ENCODE measurements at regions not wholly inside any gene's neighbourhood (a gene's known extent, or its start where the extent isn't known, plus 50 kb on each side); places are given as distances from the start of the nearest gene placed in this dataset.

DNA sequence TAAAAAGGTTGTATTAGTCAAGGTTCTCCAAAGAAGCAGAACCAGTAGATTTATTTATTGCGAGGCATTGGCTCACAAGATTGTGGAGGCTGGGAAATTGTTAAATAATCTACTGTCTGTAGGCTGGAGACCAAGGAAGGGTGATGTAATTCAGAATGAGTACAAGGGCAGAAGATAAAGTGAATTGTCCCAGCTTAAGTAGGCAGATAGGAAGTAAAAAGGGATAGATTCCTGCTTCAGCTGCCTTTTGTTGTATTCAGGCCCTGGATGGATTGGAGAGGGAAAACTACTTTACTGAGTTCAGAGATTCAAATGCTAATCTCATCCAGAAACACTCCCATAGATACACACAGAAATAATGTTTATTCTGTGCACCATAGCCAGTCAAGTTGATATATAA, 301.1 kb downstream of the CYLC2 start:
- no peak overlapping the region for H3K18ac ChIP-seq (ENCODE audit: low read length)
- H3K36me3 ChIP-seq (replicated peaks in 1 of 2; ENCODE audit: control insufficient read depth in 2 of 2, insufficient read depth in 2 of 2, low read length in 2 of 2) = no peaks in the 10 kb centered on the region
- no peak overlapping the region for H3K27ac ChIP-seq (replicated peaks; ENCODE audit: low read length)
- DNase-seq (ENCODE audit: low spot score) = no peak
- no peak overlapping the region for H2BK5ac ChIP-seq (ENCODE audit: low read length)
- no peak overlapping the region for H2AK5ac ChIP-seq (ENCODE audit: low read depth, low read length)
- no peak overlapping the region for H3K4me2 ChIP-seq (ENCODE audit: insufficient read depth, low read length, poor library complexity, severe bottlenecking)
- no peak overlapping the region for H3K14ac ChIP-seq (ENCODE audit: low read length)
- H2BK15ac ChIP-seq (ENCODE audit: low read length) = no peak overlapping the region
- H4K8ac ChIP-seq (ENCODE audit: low read depth, low read length) = no peak overlapping the region
- no peak overlapping the region for H3K4me3 ChIP-seq (ENCODE audit: low read length in 2 of 2)
- WGBS, 2 donors (ENCODE audit: extremely low coverage in 2 of 2, insufficient read length in 2 of 2, insufficient replicate concordance in 1 of 2) = no CpG with 5 or more reads among the region's 1 CpG
- H3K9me3 ChIP-seq (replicated peaks in 1 of 2; ENCODE audit: control insufficient read depth in 2 of 2, insufficient read depth in 1 of 2, low read depth in 1 of 2, low read length in 2 of 2) = no peaks in the 10 kb centered on the region
- H3K4ac ChIP-seq (ENCODE audit: low read length) = no peak overlapping the region
- H3K27me3 ChIP-seq (ENCODE audit: control insufficient read depth in 3 of 3, insufficient read depth in 3 of 3, low read depth in 1 of 3, low read length in 3 of 3) = no peaks in the 10 kb centered on the region
- H2BK12ac ChIP-seq (ENCODE audit: low read length) = no peak overlapping the region
- H2BK120ac ChIP-seq (ENCODE audit: low read depth, low read length) = no peak overlapping the region
- H3K4me1 ChIP-seq (ENCODE audit: control insufficient read depth in 2 of 2, insufficient read depth in 1 of 2, low read depth in 1 of 2, low read length in 2 of 2) = no peaks in the 10 kb centered on the region
- no peak overlapping the region for H4K91ac ChIP-seq (ENCODE audit: low read depth, low read length, poor library complexity)
- no peak overlapping the region for H2AFZ ChIP-seq (ENCODE audit: low read length)
- no peak overlapping the region for H3K9ac ChIP-seq (ENCODE audit: low read depth, low read length, poor library complexity)
- H3K79me1 ChIP-seq (ENCODE audit: low read depth, low read length) = no peaks in the 10 kb centered on the region
- H3K23ac ChIP-seq (ENCODE audit: low read depth, low read length, poor library complexity) = no peak overlapping the region

DNA sequence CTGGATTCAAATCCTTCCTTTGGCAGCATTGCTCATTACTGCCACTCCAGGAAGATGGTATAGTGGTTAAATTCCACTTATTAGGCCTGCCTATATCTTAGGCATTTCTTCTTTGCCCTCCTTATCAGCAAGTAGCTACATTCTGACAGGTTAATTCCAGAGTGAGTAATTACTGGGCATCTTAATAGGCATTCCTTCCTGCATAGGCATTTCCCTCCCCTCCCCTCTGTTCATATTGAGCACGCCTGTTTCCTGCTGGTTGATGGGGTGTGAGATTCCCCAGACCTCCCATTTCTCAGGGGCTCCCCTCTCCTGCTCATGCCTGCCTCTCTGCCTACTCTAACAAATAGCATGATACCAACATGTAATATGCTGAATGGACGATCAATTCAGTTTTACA, 305.9 kb downstream of the CYLC2 start:
- Histone ChIP-seq H2BK5ac (ENCODE audit: low read length) (no peak overlapping the region), H3K4me2 (ENCODE audit: insufficient read depth, low read length, poor library complexity, severe bottlenecking) (no peak overlapping the region), H2AFZ (ENCODE audit: low read length) (no peak overlapping the region), H3K18ac (ENCODE audit: low read length) (no peak overlapping the region), H4K8ac (ENCODE audit: low read depth, low read length) (no peak overlapping the region), H3K9ac (ENCODE audit: low read depth, low read length, poor library complexity) (no peak overlapping the region), H3K27me3 (ENCODE audit: control insufficient read depth in 3 of 3, insufficient read depth in 3 of 3, low read depth in 1 of 3, low read length in 3 of 3) (no peaks in the 10 kb centered on the region), H3K4me3 (ENCODE audit: low read length in 2 of 2) (no peak overlapping the region), H2BK120ac (ENCODE audit: low read depth, low read length) (no peak overlapping the region), H3K23ac (ENCODE audit: low read depth, low read length, poor library complexity) (no peak overlapping the region), H2BK12ac (ENCODE audit: low read length) (no peak overlapping the region), H3K4ac (ENCODE audit: low read length) (no peak overlapping the region), H3K79me1 (ENCODE audit: low read depth, low read length) (no peaks in the 10 kb centered on the region), H3K27ac (replicated peaks; ENCODE audit: low read length) (no peak overlapping the region), H3K4me1 (ENCODE audit: control insufficient read depth in 2 of 2, insufficient read depth in 1 of 2, low read depth in 1 of 2, low read length in 2 of 2) (no peaks in the 10 kb centered on the region), H2BK15ac (ENCODE audit: low read length) (no peak overlapping the region), H3K36me3 (replicated peaks in 1 of 2; ENCODE audit: control insufficient read depth in 2 of 2, insufficient read depth in 2 of 2, low read length in 2 of 2) (no peaks in the 10 kb centered on the region), H4K91ac (ENCODE audit: low read depth, low read length, poor library complexity) (no peak overlapping the region), H3K14ac (ENCODE audit: low read length) (no peak overlapping the region), H2AK5ac (ENCODE audit: low read depth, low read length) (no peak overlapping the region), H3K9me3 (replicated peaks in 1 of 2; ENCODE audit: control insufficient read depth in 2 of 2, insufficient read depth in 1 of 2, low read depth in 1 of 2, low read length in 2 of 2) (no peaks in the 10 kb centered on the region)
- WGBS, 2 donors (ENCODE audit: extremely low coverage in 2 of 2, insufficient read length in 2 of 2, insufficient replicate concordance in 1 of 2) = no CpG with 5 or more reads among the region's 2 CpGs
- DNase-seq (ENCODE audit: low spot score) = no peak

DNA sequence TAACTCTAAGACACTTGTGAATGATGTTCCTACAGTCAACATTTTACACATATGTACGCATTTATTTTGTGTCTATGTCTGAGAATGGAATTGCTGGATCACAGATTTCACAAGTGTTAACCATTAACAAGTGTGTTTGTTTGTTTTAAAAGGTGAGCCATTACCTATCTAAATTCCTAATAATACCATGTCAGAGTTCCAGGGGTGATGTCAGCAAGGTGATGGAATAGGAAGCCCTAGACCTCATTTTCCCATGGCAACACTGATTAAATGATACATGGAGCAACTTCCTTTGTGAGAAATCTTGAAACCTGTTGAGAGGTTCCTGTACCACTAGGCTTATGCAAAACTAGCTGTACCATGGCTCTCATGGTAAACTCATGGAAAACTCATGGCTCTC, 309.7 kb downstream of the CYLC2 start:
- Histone ChIP-seq H2BK120ac (ENCODE audit: low read depth, low read length) (no peak overlapping the region), H3K27ac (replicated peaks; ENCODE audit: low read length) (no peak overlapping the region)
- WGBS, 2 donors (ENCODE audit: extremely low coverage in 2 of 2, insufficient read length in 2 of 2, insufficient replicate concordance in 1 of 2) = no CpG with 5 or more reads among the region's 1 CpG

DNA sequence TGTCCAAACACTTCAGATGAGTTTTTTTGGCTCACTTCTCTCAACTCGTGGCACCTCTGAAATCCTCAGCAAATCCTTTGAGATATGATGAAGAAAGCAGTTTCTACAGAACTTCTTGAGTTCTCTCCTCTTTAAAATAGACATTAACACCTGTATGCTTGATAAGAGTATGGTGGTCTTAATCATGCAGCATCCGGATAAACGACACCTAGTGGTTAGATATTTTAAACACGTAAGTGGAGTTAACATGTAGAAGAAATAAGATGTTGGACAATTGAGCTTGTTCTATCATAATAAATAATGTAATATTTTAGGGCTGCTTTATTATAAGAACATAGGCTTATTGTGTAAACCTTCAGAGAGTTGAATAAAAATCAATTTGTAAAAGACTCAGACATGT, 324.8 kb downstream of the CYLC2 start:
- Histone ChIP-seq H2BK120ac (ENCODE audit: low read depth, low read length) (no peak overlapping the region), H2BK15ac (ENCODE audit: low read length) (no peak overlapping the region), H3K4ac (ENCODE audit: low read length) (no peak overlapping the region), H3K79me1 (ENCODE audit: low read depth, low read length) (no peaks in the 10 kb centered on the region), H3K9me3 (replicated peaks in 1 of 2; ENCODE audit: control insufficient read depth in 2 of 2, insufficient read depth in 1 of 2, low read depth in 1 of 2, low read length in 2 of 2) (no peaks in the 10 kb centered on the region), H3K9ac (ENCODE audit: low read depth, low read length, poor library complexity) (no peak overlapping the region), H3K23ac (ENCODE audit: low read depth, low read length, poor library complexity) (no peak overlapping the region), H3K14ac (ENCODE audit: low read length) (no peak overlapping the region), H2AFZ (ENCODE audit: low read length) (no peak overlapping the region), H3K18ac (ENCODE audit: low read length) (no peak overlapping the region), H3K27ac (replicated peaks; ENCODE audit: low read length) (no peak overlapping the region), H4K8ac (ENCODE audit: low read depth, low read length) (no peak overlapping the region), H3K4me1 (ENCODE audit: control insufficient read depth in 2 of 2, insufficient read depth in 1 of 2, low read depth in 1 of 2, low read length in 2 of 2) (no peaks in the 10 kb centered on the region), H4K91ac (ENCODE audit: low read depth, low read length, poor library complexity) (no peak overlapping the region), H3K27me3 (ENCODE audit: control insufficient read depth in 3 of 3, insufficient read depth in 3 of 3, low read depth in 1 of 3, low read length in 3 of 3) (no peaks in the 10 kb centered on the region), H2AK5ac (ENCODE audit: low read depth, low read length) (no peak overlapping the region), H2BK5ac (ENCODE audit: low read length) (no peak overlapping the region), H2BK12ac (ENCODE audit: low read length) (no peak overlapping the region), H3K36me3 (replicated peaks in 1 of 2; ENCODE audit: control insufficient read depth in 2 of 2, insufficient read depth in 2 of 2, low read length in 2 of 2) (no peaks in the 10 kb centered on the region), H3K4me3 (ENCODE audit: low read length in 2 of 2) (no peak overlapping the region), H3K4me2 (ENCODE audit: insufficient read depth, low read length, poor library complexity, severe bottlenecking) (no peak overlapping the region)
- no peak for DNase-seq (ENCODE audit: low spot score)
- WGBS, 2 donors (ENCODE audit: extremely low coverage in 2 of 2, insufficient read length in 2 of 2, insufficient replicate concordance in 1 of 2) = no CpG with 5 or more reads among the region's 4 CpGs

More for the DNA sequence above, 309.7 kb downstream of the CYLC2 start:
- Histone ChIP-seq H3K79me1 (ENCODE audit: low read depth, low read length) (no peaks in the 10 kb centered on the region), H3K4ac (ENCODE audit: low read length) (no peak overlapping the region), H3K9ac (ENCODE audit: low read depth, low read length, poor library complexity) (no peak overlapping the region), H3K23ac (ENCODE audit: low read depth, low read length, poor library complexity) (no peak overlapping the region), H2BK5ac (ENCODE audit: low read length) (no peak overlapping the region), H2AK5ac (ENCODE audit: low read depth, low read length) (no peak overlapping the region), H3K27me3 (ENCODE audit: control insufficient read depth in 3 of 3, insufficient read depth in 3 of 3, low read depth in 1 of 3, low read length in 3 of 3) (no peaks in the 10 kb centered on the region), H3K9me3 (replicated peaks in 1 of 2; ENCODE audit: control insufficient read depth in 2 of 2, insufficient read depth in 1 of 2, low read depth in 1 of 2, low read length in 2 of 2) (no peaks in the 10 kb centered on the region), H4K8ac (ENCODE audit: low read depth, low read length) (no peak overlapping the region), H3K14ac (ENCODE audit: low read length) (no peak overlapping the region), H2BK12ac (ENCODE audit: low read length) (no peak overlapping the region), H3K36me3 (replicated peaks in 1 of 2; ENCODE audit: control insufficient read depth in 2 of 2, insufficient read depth in 2 of 2, low read length in 2 of 2) (no peaks in the 10 kb centered on the region), H3K4me3 (ENCODE audit: low read length in 2 of 2) (no peak overlapping the region), H3K18ac (ENCODE audit: low read length) (no peak overlapping the region), H3K4me2 (ENCODE audit: insufficient read depth, low read length, poor library complexity, severe bottlenecking) (no peak overlapping the region), H2AFZ (ENCODE audit: low read length) (no peak overlapping the region), H3K4me1 (ENCODE audit: control insufficient read depth in 2 of 2, insufficient read depth in 1 of 2, low read depth in 1 of 2, low read length in 2 of 2) (no peaks in the 10 kb centered on the region), H2BK15ac (ENCODE audit: low read length) (no peak overlapping the region), H4K91ac (ENCODE audit: low read depth, low read length, poor library complexity) (no peak overlapping the region)
- no peak for DNase-seq (ENCODE audit: low spot score)
